ENCODE measurements at regions not wholly inside any gene's neighbourhood (a gene's known extent, or its start where the extent isn't known, plus 50 kb on each side); places are given as distances from the start of the nearest gene placed in this dataset.
"Not testable (repeated sequence)": the region's sequence is repeated elsewhere in the genome, so short reads cannot be mapped to it uniquely, and the experiment has no call there.

- no peak for DNase-seq (ENCODE audit: low read depth)
Measured at GRCh38 chr5:124110942-124111341, 599.0 kb downstream of the CSNK1G3 start.

DNA sequence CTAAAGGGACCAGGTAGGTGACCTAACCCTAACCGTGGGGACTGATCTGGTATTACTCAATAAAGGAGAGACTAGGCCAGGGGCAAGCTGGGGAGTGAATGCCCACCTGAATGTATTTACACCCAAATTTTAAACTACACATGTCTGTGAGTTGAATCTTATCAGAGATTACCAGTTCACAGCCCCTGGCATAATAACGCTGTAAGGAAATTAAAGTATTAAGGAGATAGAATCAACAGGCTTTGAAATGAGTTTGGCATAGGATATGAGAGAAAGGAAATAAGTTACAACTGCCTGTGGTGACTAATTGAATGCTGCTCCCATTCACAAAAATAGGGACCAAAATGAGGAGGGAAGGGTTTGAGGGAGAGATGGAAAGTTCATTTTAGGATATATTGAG, 593.3 kb downstream of the CSNK1G3 start:
- DNase-seq (ENCODE audit: low read depth): no peak

DNA sequence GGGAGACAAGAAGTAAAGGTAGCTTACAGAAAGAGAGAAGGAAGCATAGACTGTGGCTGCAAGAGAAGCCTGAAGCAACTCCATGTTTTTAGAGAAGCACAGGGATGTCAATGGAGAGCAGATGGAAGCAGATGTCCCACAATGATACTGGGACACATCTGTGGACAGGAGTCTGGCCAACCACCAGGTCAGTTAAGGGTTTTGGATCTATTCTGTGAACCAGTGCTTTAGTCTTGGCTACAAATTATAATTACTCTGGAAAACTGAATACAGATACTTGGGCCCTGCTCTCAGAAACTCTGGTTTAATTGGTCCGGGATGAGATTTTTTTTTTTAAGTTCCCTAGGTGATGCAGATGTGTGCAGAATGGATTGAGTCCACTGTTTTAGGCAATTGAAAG, 592.8 kb downstream of the CSNK1G3 start:
- DNase-seq (ENCODE audit: low read depth): no peak

DNA sequence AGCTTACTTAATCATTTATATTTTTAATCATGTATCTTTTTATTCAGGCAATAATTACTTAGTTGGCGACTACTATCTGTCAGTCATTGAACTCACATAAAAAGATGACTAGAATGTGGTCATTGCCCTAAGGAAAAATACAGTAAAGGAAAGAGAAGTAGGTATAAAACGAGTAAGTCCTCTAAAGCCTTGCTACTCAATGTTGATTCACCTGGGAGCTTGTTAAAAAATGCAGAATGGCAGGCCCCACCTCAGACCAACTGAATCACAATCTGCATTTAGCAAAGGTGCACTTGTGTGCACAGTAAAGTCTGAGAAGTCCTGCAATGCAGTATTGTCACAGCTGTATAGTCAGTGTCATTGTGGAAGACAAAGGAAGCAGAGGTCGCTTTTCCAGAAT, 592.4 kb downstream of the CSNK1G3 start:
- no peak for DNase-seq (ENCODE audit: low read depth)

DNA sequence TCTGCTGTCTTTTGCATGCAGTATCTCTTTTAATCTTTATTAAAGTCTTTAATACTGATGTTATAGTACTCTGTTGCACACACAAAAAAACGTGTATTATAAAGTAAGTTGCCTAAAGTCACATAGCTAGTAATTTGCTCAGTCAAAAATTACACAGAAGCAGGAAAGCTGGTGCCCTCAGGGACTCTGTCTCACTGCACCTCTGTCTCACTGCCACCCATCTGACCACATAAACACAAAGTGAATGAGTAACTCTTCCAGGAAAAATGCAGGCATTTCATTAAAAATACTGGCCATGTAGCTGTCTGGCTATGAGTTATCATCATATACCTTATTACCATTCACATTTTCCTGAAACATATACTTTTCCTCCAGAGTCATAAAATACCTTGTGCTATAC, 591.7 kb downstream of the CSNK1G3 start:
- no peak for DNase-seq (ENCODE audit: low read depth)

GRCh38 chr5:124103056-124103455, 591.1 kb downstream of the CSNK1G3 start:
- DNase-seq (ENCODE audit: low read depth): not testable (repeated sequence)

DNA sequence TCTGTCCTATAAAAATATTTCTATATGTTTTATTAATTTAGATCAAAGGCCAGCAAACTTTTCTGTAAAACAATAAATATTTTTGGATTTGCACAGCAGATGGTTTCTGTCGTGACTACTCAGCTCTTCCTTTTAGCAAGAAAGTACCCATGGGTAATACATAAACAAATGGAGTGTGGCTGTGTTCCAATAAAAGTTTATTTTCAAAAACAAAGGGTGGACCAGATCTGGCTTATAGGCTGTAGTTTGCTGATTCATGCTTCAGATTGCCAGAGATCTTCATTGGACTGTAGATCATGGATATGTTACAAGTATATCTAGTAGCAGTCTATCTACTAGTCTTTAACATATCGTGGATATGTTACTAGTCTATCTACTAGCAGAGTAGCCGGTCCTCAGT, 590.5 kb downstream of the CSNK1G3 start:
- no peak for DNase-seq (ENCODE audit: low read depth)

DNA sequence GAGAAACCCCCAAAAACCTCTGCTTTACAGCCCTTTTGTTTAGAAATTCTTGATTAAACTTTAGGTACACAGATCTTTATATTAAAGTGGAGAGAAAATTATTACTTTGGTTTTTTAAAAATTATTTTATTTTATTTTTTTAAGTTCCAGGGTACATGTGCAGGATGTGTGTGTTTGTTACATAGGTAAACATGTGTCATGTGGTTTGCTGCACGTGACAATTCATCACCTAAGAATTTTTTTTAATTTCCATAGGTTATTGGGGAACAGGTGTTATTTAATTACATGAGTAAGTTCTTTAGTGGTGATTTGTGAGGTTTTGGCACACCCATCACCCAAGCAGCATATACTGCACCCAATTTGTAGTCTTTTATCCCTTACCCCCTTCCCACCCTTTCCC, 581.7 kb downstream of the CSNK1G3 start:
- DNase-seq (ENCODE audit: low read depth): no peak

GRCh38 chr5:124090115-124090514, 578.1 kb downstream of the CSNK1G3 start:
- no peak for DNase-seq (ENCODE audit: low read depth)

GRCh38 chr5:124089578-124089977, 577.6 kb downstream of the CSNK1G3 start:
- no peak for DNase-seq (ENCODE audit: low read depth)

- DNase-seq (ENCODE audit: low read depth): no peak
Measured at GRCh38 chr5:124088289-124089032, 576.5 kb downstream of the CSNK1G3 start.

DNA sequence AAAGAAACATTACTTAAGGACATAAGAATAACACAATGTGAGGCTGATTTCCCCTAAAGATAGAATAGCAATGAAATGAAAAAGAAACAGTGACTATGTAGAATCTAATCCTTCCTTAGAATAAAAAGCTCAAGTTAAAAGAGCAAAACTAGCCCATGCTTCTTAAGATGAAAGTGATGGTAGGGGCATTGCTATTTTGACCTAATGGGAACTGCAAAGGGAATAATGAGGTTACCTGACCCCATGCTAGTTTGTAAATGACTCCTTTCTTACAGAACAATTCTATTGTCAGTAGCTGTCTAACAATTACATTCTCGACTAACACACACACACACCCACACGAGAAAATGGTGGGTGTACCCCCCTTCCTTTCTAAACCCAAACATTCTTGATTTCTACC, 575.8 kb downstream of the CSNK1G3 start:
- DNase-seq (ENCODE audit: low read depth): no peak

DNA sequence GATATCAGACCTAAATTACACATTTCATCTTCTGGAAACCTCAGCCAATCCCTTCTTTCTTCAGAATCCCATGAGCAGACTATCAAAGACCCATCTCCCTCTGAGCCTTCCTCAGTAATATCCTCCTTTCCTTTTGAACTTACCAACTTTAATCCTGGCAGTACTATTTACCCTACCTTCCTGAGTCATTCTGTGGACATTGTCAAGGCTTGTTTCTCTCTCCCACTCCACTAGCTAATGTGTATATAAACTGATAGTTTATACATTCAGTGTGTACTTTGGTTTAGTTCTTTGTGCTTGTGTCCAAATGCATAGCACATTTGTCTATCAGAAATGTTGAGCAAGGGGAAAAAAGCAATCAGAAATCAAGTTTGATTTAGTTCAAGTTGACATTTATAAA, 568.3 kb downstream of the CSNK1G3 start:
- DNase-seq (ENCODE audit: low read depth): no peak

DNA sequence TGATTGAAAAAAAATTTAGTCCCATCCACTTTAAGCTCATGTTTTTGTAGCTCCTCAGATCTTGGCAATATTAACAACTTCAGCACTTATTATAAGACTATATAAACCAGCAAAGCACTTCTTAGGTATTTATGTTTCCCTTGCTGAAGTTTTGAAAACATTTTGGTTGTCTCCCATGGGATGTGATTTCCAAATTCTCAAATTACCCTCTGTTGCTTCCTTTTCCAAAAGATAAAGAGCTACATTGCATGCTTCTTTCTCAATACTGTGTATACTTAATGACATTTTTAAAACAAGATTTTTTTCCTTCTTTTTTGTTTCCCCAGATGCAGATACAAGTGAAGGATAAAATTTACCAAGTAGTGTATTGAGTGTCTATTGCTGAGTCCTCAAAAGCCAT, 567.1 kb downstream of the CSNK1G3 start:
- no peak for DNase-seq (ENCODE audit: low read depth)

DNA sequence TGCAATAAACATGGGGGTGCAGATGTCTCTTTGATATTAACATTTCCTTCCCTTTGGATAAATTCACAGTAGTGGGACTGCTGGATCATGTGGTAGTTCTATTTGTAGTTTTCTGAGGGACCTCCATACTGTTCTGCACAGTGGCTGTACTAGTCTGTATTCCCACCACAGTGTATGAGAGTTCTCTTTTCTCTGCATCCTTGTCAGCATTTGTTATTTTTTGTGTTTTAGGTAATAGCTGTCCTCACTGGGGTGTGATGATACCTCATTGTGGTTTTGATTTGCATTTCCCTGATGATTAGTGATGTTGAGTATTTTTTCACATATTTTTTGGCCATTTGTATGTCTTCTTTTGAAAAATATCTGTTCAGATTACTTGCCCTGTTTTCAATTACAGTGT, 562.5 kb downstream of the CSNK1G3 start:
- DNase-seq (ENCODE audit: low read depth): no peak

DNA sequence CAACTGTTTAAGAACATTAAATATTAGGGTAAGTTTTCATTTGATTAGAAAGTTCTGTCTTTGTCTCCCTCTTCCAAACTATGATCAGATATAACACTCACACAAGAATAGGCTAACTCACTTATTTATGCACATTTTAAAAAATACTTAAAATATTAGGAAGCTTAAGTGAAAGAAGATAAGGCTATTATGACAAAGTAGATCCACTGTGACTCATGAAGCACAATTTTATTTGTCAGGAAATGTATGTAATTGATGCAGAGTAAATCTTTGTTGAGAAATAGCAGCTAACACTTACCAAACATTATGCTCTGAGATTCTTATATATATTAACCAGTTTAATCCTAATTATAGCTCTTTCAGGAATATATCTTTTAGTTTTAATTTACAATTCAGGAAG, 560.6 kb downstream of the CSNK1G3 start:
- DNase-seq (ENCODE audit: low read depth): no peak

- no peak for DNase-seq (ENCODE audit: low read depth)
Measured at GRCh38 chr5:124071039-124071438, 559.1 kb downstream of the CSNK1G3 start.

DNA sequence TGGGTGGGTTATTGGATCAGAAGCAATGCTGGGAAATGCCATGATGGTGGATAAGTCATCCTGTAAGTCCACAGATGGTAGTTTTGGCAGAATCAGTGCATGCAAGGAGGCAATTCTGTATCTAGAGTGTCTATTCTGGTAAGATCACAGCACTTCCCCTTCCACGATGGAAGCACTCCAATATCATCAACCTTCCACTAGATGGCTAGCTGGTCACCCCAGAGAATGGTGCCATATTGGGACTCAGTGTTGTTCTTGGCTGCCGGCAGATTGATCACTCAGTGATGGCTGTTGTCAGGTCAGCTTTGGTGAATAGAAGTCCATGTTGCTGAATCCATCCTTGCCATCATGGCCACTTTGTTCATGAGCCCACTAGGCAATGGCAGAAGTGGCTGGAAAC, 553.5 kb downstream of the CSNK1G3 start:
- no peak for DNase-seq (ENCODE audit: low read depth)

DNA sequence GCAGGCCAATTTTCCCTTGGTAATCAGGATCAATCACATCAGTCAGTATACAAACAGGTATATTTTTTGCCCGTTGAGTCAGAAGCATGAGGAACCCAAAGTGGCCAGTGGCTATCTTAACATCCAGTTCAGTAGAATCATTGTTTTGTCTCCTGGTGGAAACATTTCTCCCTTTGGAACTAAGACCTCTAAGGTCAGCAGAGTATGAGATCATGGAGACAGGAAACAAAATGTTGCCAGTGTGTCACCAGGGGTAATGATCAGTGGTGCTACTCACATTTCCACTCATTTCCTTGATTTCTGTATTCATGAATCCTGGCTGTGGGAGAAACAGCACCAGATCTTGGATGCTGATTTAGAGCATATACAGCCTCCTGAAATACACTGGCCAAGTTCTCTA, 553.0 kb downstream of the CSNK1G3 start:
- no peak for DNase-seq (ENCODE audit: low read depth)

DNA sequence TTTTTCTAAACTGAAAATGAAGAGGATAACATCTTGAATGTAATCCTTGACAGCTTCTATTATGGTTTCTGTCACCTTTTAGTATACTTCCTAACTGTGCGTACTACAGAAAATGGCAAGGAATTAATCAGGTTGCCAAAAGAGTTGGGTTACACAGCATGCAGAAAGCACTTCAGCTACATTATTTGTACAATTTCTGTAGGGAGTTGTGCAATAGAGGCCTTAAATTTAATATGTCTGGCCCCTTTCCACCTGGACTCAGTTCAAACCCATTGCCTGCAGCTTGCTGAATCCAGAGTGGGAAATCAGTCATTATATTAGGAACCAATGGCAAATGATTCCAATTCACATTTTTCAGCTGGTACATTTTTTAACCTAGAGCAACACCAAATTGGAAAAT, 549.7 kb downstream of the CSNK1G3 start:
- no peak for DNase-seq (ENCODE audit: low read depth)

DNA sequence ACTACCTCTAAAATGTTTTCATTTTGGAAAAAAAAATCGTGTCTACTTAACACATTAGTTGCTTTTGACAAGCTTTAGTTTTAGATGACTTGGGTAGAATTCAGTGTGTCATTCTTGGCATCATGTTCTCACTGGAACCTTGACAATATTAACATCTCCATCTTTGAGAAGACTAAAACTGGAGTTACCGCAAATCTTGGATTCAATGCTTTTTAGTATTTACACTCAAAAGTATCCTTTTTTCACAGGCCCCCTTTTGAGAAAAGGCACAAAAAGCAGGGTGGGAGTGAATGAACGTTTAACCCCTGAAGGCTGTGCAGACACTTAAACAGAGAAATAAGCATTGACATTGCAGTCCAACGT, 549.1 kb downstream of the CSNK1G3 start:
- DNase-seq (ENCODE audit: low read depth): no peak

DNA sequence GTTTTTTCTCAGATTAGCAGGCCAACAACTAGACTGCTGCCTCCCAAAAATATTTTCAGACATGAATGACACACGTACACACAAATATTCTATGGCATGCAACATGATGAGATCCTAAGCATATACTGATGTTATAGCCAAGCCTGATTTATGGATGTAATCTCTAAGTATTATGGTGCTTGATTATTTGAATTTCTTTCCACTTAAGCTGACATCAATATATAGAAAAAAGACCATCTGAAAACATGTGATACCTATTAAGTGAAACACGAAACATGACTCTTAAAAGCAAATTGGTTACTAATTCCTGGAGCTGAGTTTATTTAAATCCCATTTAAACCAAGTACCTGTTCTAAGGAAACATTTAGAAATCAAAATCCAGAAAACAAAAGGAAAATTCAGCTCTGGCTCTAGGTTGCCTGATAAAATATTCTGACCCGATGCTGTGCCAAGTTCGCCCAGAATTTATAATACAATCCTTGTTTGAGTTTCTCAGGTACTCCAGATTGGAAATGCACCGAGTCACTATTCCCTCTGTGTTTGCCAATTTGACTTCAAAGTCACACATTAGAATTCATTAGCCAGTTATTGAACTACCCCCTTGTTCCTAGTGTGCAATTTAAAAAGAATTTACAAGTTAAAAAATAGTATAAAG, 548.6 kb downstream of the CSNK1G3 start:
- DNase-seq (ENCODE audit: low read depth): no peak

DNA sequence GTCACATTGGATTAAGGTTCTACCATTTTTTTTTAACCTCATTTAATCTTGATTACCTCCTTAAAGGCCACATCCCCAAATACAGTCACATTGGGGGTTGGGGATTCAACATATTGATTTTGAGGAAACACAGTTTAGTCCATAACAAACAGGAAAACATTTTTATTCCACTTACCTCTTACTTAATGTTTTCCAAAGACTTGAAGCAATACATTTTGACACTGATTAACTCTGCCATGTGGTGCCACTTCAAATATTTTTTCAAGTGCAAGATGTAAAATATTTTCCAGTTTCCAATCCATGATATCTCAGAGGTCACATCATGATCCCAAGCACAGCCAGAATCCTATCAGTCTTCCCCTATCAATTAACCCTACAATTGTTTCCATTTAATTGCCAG, 548.0 kb downstream of the CSNK1G3 start:
- no peak for DNase-seq (ENCODE audit: low read depth)

- no peak for DNase-seq (ENCODE audit: low read depth)
Measured at GRCh38 chr5:124059200-124059599, 547.2 kb downstream of the CSNK1G3 start.

Measured in activated T-cell treated with anti-CD3 and anti-CD28 coated beads for 1 hour (primary cell).